Peyer's patch (tissue), 4 donors: ENCODE measurements at regions not wholly inside any gene's neighbourhood (a gene's known extent, or its start where the extent isn't known, plus 50 kb on each side); places are given as distances from the start of the nearest gene placed in this dataset.

ENCODE experiments used
- DNase-seq, 3 donors: peaks; one replicate each; pipeline ENCODE4 v3.0.0-alpha.2; 2017 to 2019
- H3K27ac ChIP-seq, 4 donors: fragments of 200-600 bp; sonication (generic); one replicate each; pipeline ENCODE4 v1.5.1; 2016 to 2019
- H3K27me3 ChIP-seq, 2 donors: fragments of 200-600 bp; sonication (generic); one replicate each; pipeline ENCODE4 v1.5.1; 2019
- H3K36me3 ChIP-seq, 3 donors: fragments of 200-600 bp; sonication (generic); one replicate each; pipeline ENCODE4 v1.5.1; 2016 to 2019
- H3K4me1 ChIP-seq, 4 donors: fragments of 200-600 bp; sonication (generic); one replicate each; pipeline ENCODE4 v1.5.1; 2016 to 2019
- H3K4me3 ChIP-seq, 4 donors: fragments of 200-600 bp; sonication (generic); 1 replicate in 3 of 4; 2 replicates in 1 of 4; pipeline ENCODE4 v1.5.1; 2016 to 2019; ENCODE audit warnings: mild to moderate bottlenecking in 1 of 4
- H3K9me3 ChIP-seq, 4 donors: fragments of 200-600 bp; sonication (generic); one replicate each; pipeline ENCODE4 v1.5.1; 2016 to 2019; ENCODE audit warnings: mild to moderate bottlenecking in 1 of 4
- POLR2A ChIP-seq, 2 donors: fragments of 450-650 bp; IDR thresholded peaks; one replicate each; pipeline ENCODE4 v1.5.1; 2017; ENCODE audit warnings: antibody characterized with exemption in 2 of 2, mild to moderate bottlenecking in 2 of 2, moderate library complexity in 2 of 2
- TF ChIP-seq, protein P1 (sequence below), 6 experiments: fragments of 450-650 bp in 4 of 6; fragments of 200-600 bp in 2 of 6; sonication (generic) in 1 of 6; IDR thresholded peaks; one replicate each; pipeline ENCODE4 v1.5.1; 2017 to 2019; ENCODE audit warnings: antibody characterized with exemption in 6 of 6, mild to moderate bottlenecking in 3 of 6, moderate library complexity in 1 of 6

GRCh38 chr10:85284778-85285770, 956.7 kb downstream of the CCSER2 start:
- no peak for DNase-seq
- TF ChIP-seq, protein P1, sequence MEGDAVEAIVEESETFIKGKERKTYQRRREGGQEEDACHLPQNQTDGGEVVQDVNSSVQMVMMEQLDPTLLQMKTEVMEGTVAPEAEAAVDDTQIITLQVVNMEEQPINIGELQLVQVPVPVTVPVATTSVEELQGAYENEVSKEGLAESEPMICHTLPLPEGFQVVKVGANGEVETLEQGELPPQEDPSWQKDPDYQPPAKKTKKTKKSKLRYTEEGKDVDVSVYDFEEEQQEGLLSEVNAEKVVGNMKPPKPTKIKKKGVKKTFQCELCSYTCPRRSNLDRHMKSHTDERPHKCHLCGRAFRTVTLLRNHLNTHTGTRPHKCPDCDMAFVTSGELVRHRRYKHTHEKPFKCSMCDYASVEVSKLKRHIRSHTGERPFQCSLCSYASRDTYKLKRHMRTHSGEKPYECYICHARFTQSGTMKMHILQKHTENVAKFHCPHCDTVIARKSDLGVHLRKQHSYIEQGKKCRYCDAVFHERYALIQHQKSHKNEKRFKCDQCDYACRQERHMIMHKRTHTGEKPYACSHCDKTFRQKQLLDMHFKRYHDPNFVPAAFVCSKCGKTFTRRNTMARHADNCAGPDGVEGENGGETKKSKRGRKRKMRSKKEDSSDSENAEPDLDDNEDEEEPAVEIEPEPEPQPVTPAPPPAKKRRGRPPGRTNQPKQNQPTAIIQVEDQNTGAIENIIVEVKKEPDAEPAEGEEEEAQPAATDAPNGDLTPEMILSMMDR (IDR thresholded peaks at IDR 0.05): no peak
- no peak for TF ChIP-seq POLR2A (IDR thresholded peaks at IDR 0.05)
- Histone ChIP-seq H3K4me3 (no peak overlapping the region), H3K4me1 (no peaks in the 10 kb centered on the region), H3K27me3 (no peaks in the 10 kb centered on the region), H3K27ac (no peak overlapping the region), H3K9me3 (no peaks in the 10 kb centered on the region), H3K36me3 (no peaks in the 10 kb centered on the region)

DNA sequence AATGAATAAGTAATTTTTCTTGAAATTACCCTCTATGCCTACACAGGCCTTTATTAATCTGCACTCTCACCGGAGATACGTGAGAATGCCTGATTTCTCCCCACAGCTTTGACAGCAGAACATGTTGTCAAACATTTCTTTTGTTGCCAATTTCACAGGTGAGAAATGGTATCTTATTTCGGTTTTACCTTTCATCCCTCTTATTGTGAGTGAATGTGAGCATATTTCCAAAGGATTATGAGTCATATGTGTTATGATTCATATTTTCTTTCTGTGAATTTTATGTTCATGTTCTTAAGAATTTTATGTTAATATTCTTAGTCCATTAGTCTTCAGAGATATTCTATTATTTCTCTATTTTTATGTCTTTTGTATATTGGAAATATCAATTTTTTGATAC, 965.1 kb downstream of the CCSER2 start:
- Histone ChIP-seq H3K4me3 (no peak overlapping the region), H3K9me3 (no peaks in the 10 kb centered on the region), H3K27ac (no peak overlapping the region), H3K4me1 (no peaks in the 10 kb centered on the region), H3K36me3 (no peaks in the 10 kb centered on the region), H3K27me3 (no peaks in the 10 kb centered on the region)
- no peak for DNase-seq
- TF ChIP-seq POLR2A (IDR thresholded peaks at IDR 0.05): no peak
- TF ChIP-seq, protein P1 (IDR thresholded peaks at IDR 0.05): no peak

GRCh38 chr10:85311613-85312337, 983.4 kb downstream of the CCSER2 start:
- H3K4me3 ChIP-seq: no peak overlapping the region
- no peaks in the 10 kb centered on the region for H3K4me1 ChIP-seq
- no peak for DNase-seq
- no peaks in the 10 kb centered on the region for H3K36me3 ChIP-seq
- no peaks in the 10 kb centered on the region for H3K27me3 ChIP-seq
- no peaks in the 10 kb centered on the region for H3K9me3 ChIP-seq
- TF ChIP-seq, protein P1 (IDR thresholded peaks at IDR 0.05): no peak
- no peak for TF ChIP-seq POLR2A (IDR thresholded peaks at IDR 0.05)
- H3K27ac ChIP-seq: no peak overlapping the region

- Histone ChIP-seq H3K9me3 (no peaks in the 10 kb centered on the region), H3K27ac (no peak overlapping the region), H3K4me1 (no peaks in the 10 kb centered on the region), H3K4me3 (no peak overlapping the region), H3K36me3 (no peaks in the 10 kb centered on the region), H3K27me3 (no peaks in the 10 kb centered on the region)
- no peak for DNase-seq
- no peak for TF ChIP-seq POLR2A (IDR thresholded peaks at IDR 0.05)
- TF ChIP-seq, protein P1 (IDR thresholded peaks at IDR 0.05): no peak
Measured at GRCh38 chr10:85315657-85316056, 987.3 kb downstream of the CCSER2 start.

GRCh38 chr10:85316276-85316675, 987.9 kb downstream of the CCSER2 start:
- DNase-seq: no peak
- Histone ChIP-seq H3K9me3 (no peaks in the 10 kb centered on the region), H3K27me3 (no peaks in the 10 kb centered on the region), H3K27ac (no peak overlapping the region), H3K4me3 (no peak overlapping the region), H3K4me1 (no peaks in the 10 kb centered on the region), H3K36me3 (no peaks in the 10 kb centered on the region)
- TF ChIP-seq, protein P1 (IDR thresholded peaks at IDR 0.05): no peak
